ENCODE measurements at regions not wholly inside any gene's neighbourhood (a gene's known extent, or its start where the extent isn't known, plus 50 kb on each side); places are given as distances from the start of the nearest gene placed in this dataset. TPM values are rescaled to one million over a fixed set of nuclear protein-coding genes. Genes with fewer than 3 reads are reported as not detected.

- TF ChIP-seq CHD2 (IDR thresholded peaks at IDR 0.05; ENCODE audit: low read length) = no peak
- TF ChIP-seq TAF7 (optimal IDR thresholded peaks at IDR 0.05; ENCODE audit: borderline replicate concordance, low read depth, low read length) = no peak
- no peak for TF ChIP-seq SIN3A (conservative IDR thresholded peaks at IDR 0.05 in 1 of 2, IDR thresholded peaks at IDR 0.05 in 1 of 2; ENCODE audit: low read depth in 1 of 2, low read length in 2 of 2)
- TF ChIP-seq POLR2A (IDR thresholded peaks at IDR 0.05; ENCODE audit: control extremely low read depth in 1 of 2, low read depth in 2 of 2, low read length in 2 of 2) = no peak
- no peak for TF ChIP-seq KDM4A (IDR thresholded peaks at IDR 0.05; ENCODE audit: low read depth, low read length, severe bottlenecking)
- TF ChIP-seq NRF1 (IDR thresholded peaks at IDR 0.05; ENCODE audit: low read depth, low read length) = no peak
- no peak for TF ChIP-seq HDAC6 (IDR thresholded peaks at IDR 0.05; ENCODE audit: low read depth, low read length)
- no peak for TF ChIP-seq POU5F1 (IDR thresholded peaks at IDR 0.05; ENCODE audit: low read depth, low read length)
- TF ChIP-seq SP4 (IDR thresholded peaks at IDR 0.05; ENCODE audit: low read length) = no peak
- no peak for TF ChIP-seq BCL11A (IDR thresholded peaks at IDR 0.05; ENCODE audit: low read depth in 2 of 2, low read length in 2 of 2)
- TF ChIP-seq MAX (IDR thresholded peaks at IDR 0.05) = no peak
Measured at GRCh38 chrX:140949233-140949632, 53.2 kb upstream of the SPANXB1 start (continued).

Small RNAs in the stretch of these regions (microRNA-seq; reads per million reads assigned to microRNA genes)
- 0 reads per million in 2 experiments for gene MIR320D2 (ENCODE audit: borderline microRNAs expressed in 2 of 2, borderline number of aligned reads in 2 of 2, borderline replicate concordance in 1 of 2)

Small RNAs in the stretch of these regions (small RNA-seq; reads per million reads assigned to genes)
- gene MIR320D2 (ENCODE audit: insufficient read depth) = not detected

Measured in H1 (cell line).